IMR-90 (cell line): ENCODE measurements at regions not wholly inside any gene's neighbourhood (a gene's known extent, or its start where the extent isn't known, plus 50 kb on each side); places are given as distances from the start of the nearest gene placed in this dataset.

ENCODE experiments used
- ATAC-seq: fragments of 200-7000 bp; cut with Tn5 transposase; 2 replicates; pipeline ENCODE4 v1.9.1; 2020; ENCODE audit warnings: low read depth, mild to moderate bottlenecking, moderate library complexity
- BruUV-seq: library from RNA; stranded (reverse); fragments of 400-500 nt; replicated peaks from 2 replicates; lab custom pipeline; 2021; lab: Mats Ljungman, UMichigan
- CTCF ChIA-PET: fragments of 300-600 bp; formaldehyde crosslinking; extraction: SDS; loops from one replicate; lab custom pipeline; 2021; ENCODE audit warnings: antibody characterized with exemption; lab: Yijun Ruan, JAX
- POLR2A ChIA-PET: fragments of 300-600 bp; sonication (Branson Sonifier 250); formaldehyde crosslinking; loops from one replicate; lab custom pipeline; 2022; ENCODE audit warnings: antibody characterized with exemption; ENCODE audit not compliant: unreplicated experiment; lab: Charles Lee
- DNase-seq: peaks from one replicate; pipeline ENCODE4 v3.0.0; 2013
- H2AFZ ChIP-seq: replicated peaks from 2 replicates; pipeline ENCODE3; 2013; ENCODE audit warnings: low read length, mild to moderate bottlenecking; ENCODE audit not compliant: poor library complexity
- H2AK5ac ChIP-seq: 2 replicates; pipeline ENCODE4 v1.6.1; 2013; ENCODE audit warnings: low read depth, low read length, inconsistent platforms
- H2AK9ac ChIP-seq: replicated peaks from 2 replicates; pipeline ENCODE3; 2013; ENCODE audit warnings: mild to moderate bottlenecking, low read depth, low read length, moderate library complexity; ENCODE audit not compliant: poor library complexity
- H2BK120ac ChIP-seq: 2 replicates; pipeline ENCODE4 v1.6.1; 2013; ENCODE audit warnings: low read depth, low read length, inconsistent platforms
- H2BK15ac ChIP-seq: 3 replicates; pipeline ENCODE4 v1.6.1; 2013; ENCODE audit warnings: low read depth, low read length, inconsistent platforms
- H2BK20ac ChIP-seq: 2 replicates; pipeline ENCODE4 v1.6.1; 2013; ENCODE audit warnings: low read depth, mild to moderate bottlenecking, inconsistent platforms, low read length, moderate library complexity
- H2BK5ac ChIP-seq: 2 replicates; pipeline ENCODE4 v1.6.1; 2013; ENCODE audit warnings: mild to moderate bottlenecking, low read depth, low read length, inconsistent platforms; ENCODE audit not compliant: poor library complexity, severe bottlenecking
- H3K14ac ChIP-seq: replicated peaks from 2 replicates; pipeline ENCODE4 v1.6.1; 2013; ENCODE audit warnings: low read depth, low read length, inconsistent platforms
- H3K18ac ChIP-seq: 2 replicates; pipeline ENCODE4 v1.6.1; 2013; ENCODE audit warnings: low read depth, low read length, control low read depth
- H3K23ac ChIP-seq: 2 replicates; pipeline ENCODE4 v1.6.1; 2013; ENCODE audit warnings: low read depth, low read length, inconsistent platforms
- H3K27ac ChIP-seq: 2 replicates; pipeline ENCODE4 v1.5.1; 2013; ENCODE audit warnings: mild to moderate bottlenecking, control low read depth, low read length; ENCODE audit not compliant: insufficient read depth
- H3K27me3 ChIP-seq: 2 replicates; pipeline ENCODE4 v1.6.1; 2013; ENCODE audit warnings: low read length; ENCODE audit not compliant: control insufficient read depth, insufficient read depth
- H3K36me3 ChIP-seq: 2 replicates; pipeline ENCODE4 v1.6.1; 2013; ENCODE audit warnings: low read length, mixed read lengths; ENCODE audit not compliant: control insufficient read depth, insufficient read depth
- H3K4ac ChIP-seq: 2 replicates; pipeline ENCODE4 v1.6.1; 2013; ENCODE audit warnings: low read depth, low read length, inconsistent platforms
- H3K4me1 ChIP-seq: 2 replicates; pipeline ENCODE4 v1.6.1; 2013; ENCODE audit warnings: low read length, mixed read lengths; ENCODE audit not compliant: control insufficient read depth, insufficient read depth
- H3K4me2 ChIP-seq: 2 replicates; pipeline ENCODE4 v1.6.1; 2013; ENCODE audit warnings: low read depth, mild to moderate bottlenecking, control low read depth, low read length, moderate library complexity
- H3K4me3 ChIP-seq: 2 replicates; pipeline ENCODE4 v1.5.1; 2013; ENCODE audit warnings: low read depth, mild to moderate bottlenecking, control low read depth, low read length, moderate library complexity; ENCODE audit not compliant: insufficient read depth
- H3K56ac ChIP-seq: 2 replicates; pipeline ENCODE4 v1.6.1; 2013; ENCODE audit warnings: low read length, inconsistent platforms; ENCODE audit not compliant: insufficient read depth; ENCODE audit errors: extremely low read depth
- H3K79me1 ChIP-seq, 2 experiments: 2 replicates each; pipeline ENCODE4 v1.6.1; 2013; ENCODE audit warnings: low read length in 2 of 2, inconsistent platforms in 1 of 2, low read depth in 1 of 2
- H3K9ac ChIP-seq: 2 replicates; pipeline ENCODE4 v1.6.1; 2013; ENCODE audit warnings: low read depth, low read length, control low read depth
- H3K9me1 ChIP-seq: 2 replicates; pipeline ENCODE4 v1.6.1; 2013; ENCODE audit warnings: low read length, inconsistent platforms; ENCODE audit not compliant: insufficient read depth
- H3K9me3 ChIP-seq: 2 replicates; pipeline ENCODE4 v1.6.1; 2013; ENCODE audit warnings: low read length; ENCODE audit not compliant: control insufficient read depth, insufficient read depth
- H4K20me1 ChIP-seq: 2 replicates; pipeline ENCODE4 v1.6.1; 2013; ENCODE audit warnings: low read length, inconsistent platforms; ENCODE audit not compliant: insufficient read depth
- H4K5ac ChIP-seq: 2 replicates; pipeline ENCODE4 v1.6.1; 2013; ENCODE audit warnings: mild to moderate bottlenecking, low read depth, low read length, control low read depth
- H4K8ac ChIP-seq, 2 experiments: 2 replicates each; pipeline ENCODE4 v1.6.1; 2013; ENCODE audit warnings: low read depth in 2 of 2, low read length in 2 of 2, control low read depth in 1 of 2, inconsistent platforms in 1 of 2
- H4K91ac ChIP-seq: 2 replicates; pipeline ENCODE4 v1.6.1; 2013; ENCODE audit warnings: low read depth, low read length, inconsistent platforms; ENCODE audit not compliant: insufficient read depth
- CEBPB ChIP-seq: IDR thresholded peaks from 2 replicates; pipeline ENCODE4 v1.6.1; 2012; ENCODE audit warnings: low read depth, low read length, improper control_type of control experiment
- RAD21 ChIP-seq: IDR thresholded peaks from 2 replicates; pipeline ENCODE4 v1.6.1; 2012; ENCODE audit warnings: low read length, improper control_type of control experiment
- WGBS, 2 experiments: methylation state at CpG; one replicate each; pipeline versions ENCODE4 v1.1.5 to v1.1.7; 2013; ENCODE audit warnings: missing lambda C conversion rate in 2 of 2; ENCODE audit not compliant: insufficient read length in 1 of 2; ENCODE audit errors: extremely low coverage in 2 of 2; 5-methylcytosine and 5-hydroxymethylcytosine counted together
- dilution Hi-C: fragments of 300-500 bp; cut with HindIII; formaldehyde crosslinking; loops from one replicate; pipeline ENCODE4 v1.14.3; 2018; ENCODE audit warnings: low sequenced_read_pairs; ENCODE audit not compliant: unreplicated experiment
- in situ Hi-C: fragments of 300-500 bp; cut with MboI; formaldehyde crosslinking; loops from 3 replicates; pipeline ENCODE4 v1.14.3; 2019; ENCODE audit warnings: low sequenced_read_pairs, inconsistent platforms, mixed read lengths
- intact Hi-C: fragments of 100-400 bp; cut with micrococcal nuclease; formaldehyde crosslinking; loops from 2 replicates; pipeline ENCODE4 v1.10.0; 2022

GRCh38 chr5:124692324-124692723 is 54.1 kb downstream of the ZNF608 start:
- in situ Hi-C loops: no loop called here
- peak overlapping the region; percentile 9 for H2BK5ac ChIP-seq
- H3K9me1 ChIP-seq: peaks cover 5% of the 10 kb centered on the region; the same call in 1 of the 2 replicates
- no peaks in the 10 kb centered on the region for H3K9me3 ChIP-seq
- H2AK5ac ChIP-seq: no peak overlapping the region
- no peak overlapping the region for H4K5ac ChIP-seq
- H4K20me1 ChIP-seq: no peaks in the 10 kb centered on the region
- H3K4me1 ChIP-seq: peaks cover 4% of the 10 kb centered on the region; the same call in 1 of the 2 replicates
- WGBS, 2 experiments: no CpG with 5 or more reads among the region's 3 CpGs
- peak; percentile 91 for DNase-seq
- H3K27ac ChIP-seq: no peak overlapping the region
- H3K56ac ChIP-seq: no peak overlapping the region; the same call in 1 of the 2 replicates
- no TSS peak for BruUV-seq
- H2BK120ac ChIP-seq: peak overlapping the region; percentile 71
- peaks cover 26 to 61% of the 10 kb centered on the region in 2 experiments for H3K79me1 ChIP-seq
- H2BK15ac ChIP-seq: peak overlapping the region; percentile 8; the same call in 2 of the 3 replicates
- H4K91ac ChIP-seq: peak overlapping the region; percentile 76
- intact Hi-C loops: loop anchor here (2.0 kb wide), 1 partner anchor 36 kb away; no protein-coding TSS in a partner anchor
- ATAC-seq: peak; percentile 83
- H3K18ac ChIP-seq: peak overlapping the region; percentile 69; the same call in 1 of the 2 replicates
- H4K8ac ChIP-seq: peak overlapping the region in 1 of 2 experiments; percentile 58; a peak in 1 of 4 replicates
- H2AFZ ChIP-seq: no peak overlapping the region
- dilution Hi-C loops: no loop called here
- H3K4me3 ChIP-seq: no peak overlapping the region
- H3K4me2 ChIP-seq: peak overlapping the region; percentile 14; the same call in 1 of the 2 replicates
- H3K23ac ChIP-seq: 0 out of 2 replicates have a peak overlapping the region, but pooled peaks have one; percentile 34
- no peaks in the 10 kb centered on the region for H3K36me3 ChIP-seq
- H3K4ac ChIP-seq: peak overlapping the region; percentile 31
- ChIA-PET POLR2A (no interaction called here), CTCF (interaction anchor here (0.7 kb wide), 1 partner anchor 22 kb away, joined by 3 read pairs; no protein-coding TSS in a partner anchor)
- H3K14ac ChIP-seq: no peak overlapping the region
- H3K9ac ChIP-seq: no peak overlapping the region
- H2AK9ac ChIP-seq: no peak overlapping the region
- peak overlapping the region; percentile 77; the same call in 1 of the 2 replicates for H2BK20ac ChIP-seq
- H3K27me3 ChIP-seq: no peaks in the 10 kb centered on the region
- TF ChIP-seq CEBPB: peak; percentile 49; the same call in 1 of the 2 replicates
- TF ChIP-seq RAD21: no peak
